ENCODE measurements at regions not wholly inside any gene's neighbourhood (a gene's known extent, or its start where the extent isn't known, plus 50 kb on each side); places are given as distances from the start of the nearest gene placed in this dataset.

DNA sequence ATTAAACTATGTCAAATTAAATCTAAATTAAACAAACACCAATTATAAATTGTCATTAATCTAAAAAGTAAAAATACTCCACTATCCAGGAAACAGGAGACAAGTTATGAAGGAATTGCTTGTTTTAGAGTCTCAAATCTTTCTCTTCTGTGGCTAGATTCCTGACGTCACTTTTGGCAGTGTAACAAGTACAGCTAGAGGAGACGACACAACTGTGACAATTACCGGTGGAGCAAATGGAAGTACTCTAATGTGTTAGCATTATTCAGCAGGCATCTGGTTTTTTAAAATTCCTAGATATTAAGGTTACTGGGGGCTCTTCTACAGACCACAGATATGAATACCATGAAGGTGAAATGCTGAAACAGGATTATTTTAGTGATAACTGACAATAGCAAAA, 1042.7 kb downstream of the EPHA7 start:
- no peak overlapping the region for H3K27ac ChIP-seq (ENCODE audit: low read depth, low read length)
- H4K5ac ChIP-seq (ENCODE audit: insufficient read length, low read depth, low read length) = no peak overlapping the region
- H4K20me1 ChIP-seq (replicated peaks in 1 of 2; ENCODE audit: control insufficient read depth in 1 of 2, insufficient read depth in 2 of 2, low read length in 2 of 2) = no peaks in the 10 kb centered on the region
- H3K36me3 ChIP-seq (ENCODE audit: control insufficient read depth in 2 of 4, insufficient read depth in 4 of 4, low read length in 3 of 4) = no peaks in the 10 kb centered on the region
- no peak overlapping the region for H4K91ac ChIP-seq (replicated peaks; ENCODE audit: insufficient read length, low read length)
- H2BK12ac ChIP-seq (ENCODE audit: low read depth, low read length) = no peak overlapping the region
- no peak overlapping the region for H2BK120ac ChIP-seq (replicated peaks; ENCODE audit: low read depth, low read length)
- no peak overlapping the region for H3K56ac ChIP-seq (replicated peaks; ENCODE audit: insufficient read length, low read depth, low read length)
- H3K23me2 ChIP-seq (ENCODE audit: low read depth, low read length) = no peaks in the 10 kb centered on the region
- H3K9ac ChIP-seq (replicated peaks in 1 of 4; ENCODE audit: extremely low read depth in 1 of 4, low read depth in 3 of 4, low read length in 3 of 4) = no peak overlapping the region
- no peak overlapping the region for H2AK5ac ChIP-seq (ENCODE audit: low read depth, low read length)
- no peak overlapping the region for H3K4me3 ChIP-seq (ENCODE audit: extremely low read depth in 1 of 4, insufficient read depth in 2 of 4, low read depth in 3 of 4, low read length in 4 of 4)
- no peaks in the 10 kb centered on the region for H3K27me3 ChIP-seq (replicated peaks in 1 of 4; ENCODE audit: control insufficient read depth in 3 of 4, extremely low read depth in 1 of 4, insufficient read depth in 3 of 4, low read length in 3 of 4)
- no peak overlapping the region for H2BK5ac ChIP-seq (ENCODE audit: low read depth, low read length)
- no peak overlapping the region for H3K14ac ChIP-seq (ENCODE audit: insufficient read length)
- H3K4me2 ChIP-seq (ENCODE audit: insufficient read depth in 1 of 2, low read depth in 2 of 2, low read length in 2 of 2) = no peak overlapping the region
- no peak overlapping the region for H2AFZ ChIP-seq (ENCODE audit: low read length)
- no peaks in the 10 kb centered on the region for H3K9me3 ChIP-seq (ENCODE audit: insufficient read depth in 2 of 2, low read depth in 1 of 2, low read length in 1 of 2)
- ChIA-PET POLR2A (ENCODE audit: partially characterized antibody) (no interaction called here), CTCF (ENCODE audit: partially characterized antibody) (interaction anchor here (0.6 kb wide), 1 partner anchor 910 kb away, joined by 3 read pairs; no protein-coding TSS in a partner anchor)
- no peak overlapping the region for H3K18ac ChIP-seq (ENCODE audit: extremely low read depth, low read length)
- no peak overlapping the region for H3K4ac ChIP-seq (replicated peaks; ENCODE audit: insufficient read length, low read depth, low read length)
- H4K8ac ChIP-seq (ENCODE audit: extremely low read depth, insufficient read depth, low read length) = no peak overlapping the region
- H2BK15ac ChIP-seq (ENCODE audit: low read length) = no peak overlapping the region
- H2BK20ac ChIP-seq (ENCODE audit: low read length) = no peak overlapping the region
- H3K79me2 ChIP-seq (ENCODE audit: control insufficient read depth in 1 of 2, insufficient read depth in 2 of 2, low read length in 2 of 2) = no peaks in the 10 kb centered on the region
- H3K23ac ChIP-seq (ENCODE audit: insufficient read length) = no peak overlapping the region
- no peaks in the 10 kb centered on the region for H3K4me1 ChIP-seq (replicated peaks in 1 of 4; ENCODE audit: control insufficient read depth in 3 of 4, insufficient read depth in 4 of 4, low read length in 3 of 4)
- no peak for DNase-seq (ENCODE audit: low read depth in 1 of 2, low spot score in 2 of 2)
- TF ChIP-seq PHF8 (conservative IDR thresholded peaks at IDR 0.05; ENCODE audit: low read depth, low read length) = no peak
- 96% methylated on average over 3 of the region's 3 CpGs; no CpG with 5 or more reads in 1 of the 2 experiments for WGBS, 2 experiments (ENCODE audit: extremely low coverage in 1 of 2, insufficient coverage in 1 of 2, insufficient read length in 1 of 2, insufficient replicate concordance in 2 of 2, low coverage in 1 of 2, low lambda C conversion rate in 2 of 2, missing lambda C conversion rate in 1 of 2)
- no peaks in the 10 kb centered on the region for H3K79me1 ChIP-seq (ENCODE audit: low read depth, low read length)
- FAIRE-seq = no peak

Measured in H1 (cell line).